PC-3 (cell line): ENCODE measurements at regions not wholly inside any gene's neighbourhood (a gene's known extent, or its start where the extent isn't known, plus 50 kb on each side); places are given as distances from the start of the nearest gene placed in this dataset.

ENCODE experiments used
- CTCF ChIP-seq: fragments of 300-600 bp; sonication (generic); conservative IDR thresholded peaks from 2 replicates; pipeline ENCODE4 v1.5.1; 2017; ENCODE audit warnings: antibody characterized with exemption, low read depth, mild to moderate bottlenecking, low read length
- EZH2 ChIP-seq: fragments of 300-600 bp; sonication (generic); IDR thresholded peaks from one replicate; pipeline ENCODE4 v1.6.1; 2017; ENCODE audit warnings: antibody characterized with exemption, mild to moderate bottlenecking, low read length; ENCODE audit not compliant: unreplicated experiment

- TF ChIP-seq CTCF (no peak), EZH2 (no peak)
Measured at GRCh38 chr7:45415265-45415664, 158.9 kb upstream of the ADCY1 start.
